ENCODE measurements at regions not wholly inside any gene's neighbourhood (a gene's known extent, or its start where the extent isn't known, plus 50 kb on each side); places are given as distances from the start of the nearest gene placed in this dataset.

DNA sequence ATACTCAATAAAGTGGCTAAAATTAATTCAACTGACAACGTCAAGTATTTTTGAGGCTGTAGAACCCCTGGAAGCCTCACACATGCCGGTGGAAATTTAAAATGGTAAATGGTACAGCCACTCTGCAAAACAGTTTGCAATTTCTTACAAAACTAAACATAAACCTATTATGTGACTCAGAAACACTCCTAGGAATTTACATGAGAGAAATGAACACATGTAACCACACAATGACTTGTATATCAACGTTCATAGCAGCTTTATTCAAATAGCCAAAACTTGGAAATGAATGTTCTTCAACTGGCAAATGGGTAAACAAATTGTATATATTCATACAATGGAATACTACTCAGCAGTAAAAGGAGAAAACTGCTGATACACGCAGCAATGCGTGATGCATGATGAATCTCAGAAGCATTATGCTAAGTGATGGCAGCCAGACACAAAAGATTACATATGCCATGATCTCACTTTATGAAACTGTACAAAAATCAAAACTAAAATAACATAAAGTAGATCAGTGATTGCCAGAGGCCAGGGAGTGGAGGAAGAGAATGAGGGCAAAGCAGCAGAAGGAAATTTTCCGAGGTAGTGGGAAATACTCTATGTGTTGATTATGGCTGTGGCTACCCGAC lies 112.5 kb downstream of the FAM50B start:
- no peak for TF ChIP-seq POLR2A (IDR thresholded peaks at IDR 0.05)
- TF ChIP-seq, protein P1, sequence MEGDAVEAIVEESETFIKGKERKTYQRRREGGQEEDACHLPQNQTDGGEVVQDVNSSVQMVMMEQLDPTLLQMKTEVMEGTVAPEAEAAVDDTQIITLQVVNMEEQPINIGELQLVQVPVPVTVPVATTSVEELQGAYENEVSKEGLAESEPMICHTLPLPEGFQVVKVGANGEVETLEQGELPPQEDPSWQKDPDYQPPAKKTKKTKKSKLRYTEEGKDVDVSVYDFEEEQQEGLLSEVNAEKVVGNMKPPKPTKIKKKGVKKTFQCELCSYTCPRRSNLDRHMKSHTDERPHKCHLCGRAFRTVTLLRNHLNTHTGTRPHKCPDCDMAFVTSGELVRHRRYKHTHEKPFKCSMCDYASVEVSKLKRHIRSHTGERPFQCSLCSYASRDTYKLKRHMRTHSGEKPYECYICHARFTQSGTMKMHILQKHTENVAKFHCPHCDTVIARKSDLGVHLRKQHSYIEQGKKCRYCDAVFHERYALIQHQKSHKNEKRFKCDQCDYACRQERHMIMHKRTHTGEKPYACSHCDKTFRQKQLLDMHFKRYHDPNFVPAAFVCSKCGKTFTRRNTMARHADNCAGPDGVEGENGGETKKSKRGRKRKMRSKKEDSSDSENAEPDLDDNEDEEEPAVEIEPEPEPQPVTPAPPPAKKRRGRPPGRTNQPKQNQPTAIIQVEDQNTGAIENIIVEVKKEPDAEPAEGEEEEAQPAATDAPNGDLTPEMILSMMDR (IDR thresholded peaks at IDR 0.05): no peak
- no peak for TF ChIP-seq POLR2AphosphoS5 (IDR thresholded peaks at IDR 0.05)

Measured in transverse colon (tissue), 4 donors.